ENCODE measurements at regions not wholly inside any gene's neighbourhood (a gene's known extent, or its start where the extent isn't known, plus 50 kb on each side); places are given as distances from the start of the nearest gene placed in this dataset.

DNA sequence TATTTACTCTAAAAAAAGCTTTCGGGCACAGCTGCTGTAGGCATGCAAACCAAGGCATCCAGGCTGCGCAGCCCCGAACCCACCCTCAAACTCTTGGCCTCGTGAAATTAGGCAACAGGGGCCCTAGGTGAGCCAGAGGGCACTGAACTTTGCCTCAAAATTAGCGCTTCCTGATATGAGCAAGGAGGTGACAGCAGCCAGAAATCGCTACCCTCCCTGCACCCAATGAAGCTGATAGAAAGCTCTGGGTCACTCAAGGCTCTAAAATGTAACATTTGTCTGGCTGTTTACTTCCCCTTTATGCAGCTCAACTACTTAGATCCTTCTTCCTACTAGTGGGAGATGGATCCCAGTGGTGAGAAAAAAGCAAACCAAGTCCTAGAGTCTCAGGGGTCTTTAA lies 61.8 kb downstream of the PITPNM2 start:
- H2BK120ac ChIP-seq (replicated peaks; ENCODE audit: low read depth, low read length): no peak overlapping the region
- 0 out of 2 replicates have a peak, but pooled peaks cover 2% of the 10 kb centered on the region for H3K79me1 ChIP-seq (ENCODE audit: low read depth, low read length)
- H3K9ac ChIP-seq (replicated peaks in 1 of 4; ENCODE audit: extremely low read depth in 1 of 4, low read depth in 3 of 4, low read length in 3 of 4): no peak overlapping the region
- H3K27ac ChIP-seq (ENCODE audit: low read depth, low read length): no peak overlapping the region
- no peaks in the 10 kb centered on the region for H4K20me1 ChIP-seq (replicated peaks in 1 of 2; ENCODE audit: control insufficient read depth in 1 of 2, insufficient read depth in 2 of 2, low read length in 2 of 2)
- no peak overlapping the region for H4K91ac ChIP-seq (replicated peaks; ENCODE audit: insufficient read length, low read length)
- ChIA-PET POLR2A (ENCODE audit: partially characterized antibody) (interaction anchor here (1.1 kb wide), 1 partner anchor 144 kb away, joined by 3 read pairs; the partner anchor contains the start of genes MPHOSPH9 and MTRFR), CTCF (ENCODE audit: partially characterized antibody) (interaction anchor here (0.9 to 3.4 kb wide), 6 partner anchors 14 to 29 kb away, joined by 3 to 9 read pairs (median 3); no protein-coding TSS in a partner anchor)
- no peak overlapping the region for H3K4me2 ChIP-seq (ENCODE audit: insufficient read depth in 1 of 2, low read depth in 2 of 2, low read length in 2 of 2)
- DNase-seq (ENCODE audit: low read depth in 1 of 2, low spot score in 2 of 2): no peak
- no peak overlapping the region for H3K18ac ChIP-seq (ENCODE audit: extremely low read depth, low read length)
- no peak overlapping the region for H2BK12ac ChIP-seq (ENCODE audit: low read depth, low read length)
- H2BK20ac ChIP-seq (ENCODE audit: low read length): no peak overlapping the region
- no peaks in the 10 kb centered on the region for H3K27me3 ChIP-seq (replicated peaks in 1 of 4; ENCODE audit: control insufficient read depth in 3 of 4, extremely low read depth in 1 of 4, insufficient read depth in 3 of 4, low read length in 3 of 4)
- H3K79me2 ChIP-seq (ENCODE audit: control insufficient read depth in 1 of 2, insufficient read depth in 2 of 2, low read length in 2 of 2): no peaks in the 10 kb centered on the region
- H3K23me2 ChIP-seq (ENCODE audit: low read depth, low read length): no peaks in the 10 kb centered on the region
- no peak overlapping the region for H4K8ac ChIP-seq (ENCODE audit: extremely low read depth, insufficient read depth, low read length)
- H3K4me3 ChIP-seq (ENCODE audit: extremely low read depth in 1 of 4, insufficient read depth in 2 of 4, low read depth in 3 of 4, low read length in 4 of 4): no peak overlapping the region
- no peak overlapping the region for H2AFZ ChIP-seq (ENCODE audit: low read length)
- no peaks in the 10 kb centered on the region for H3K9me3 ChIP-seq (ENCODE audit: insufficient read depth in 2 of 2, low read depth in 1 of 2, low read length in 1 of 2)
- H4K5ac ChIP-seq (ENCODE audit: insufficient read length, low read depth, low read length): no peak overlapping the region
- no peak overlapping the region for H3K56ac ChIP-seq (replicated peaks; ENCODE audit: insufficient read length, low read depth, low read length)
- H3K36me3 ChIP-seq (ENCODE audit: control insufficient read depth in 2 of 4, insufficient read depth in 4 of 4, low read length in 3 of 4): no peaks in the 10 kb centered on the region
- H3K23ac ChIP-seq (ENCODE audit: insufficient read length): no peak overlapping the region
- WGBS, 2 experiments (ENCODE audit: extremely low coverage in 1 of 2, insufficient coverage in 1 of 2, insufficient read length in 1 of 2, insufficient replicate concordance in 2 of 2, low coverage in 1 of 2, low lambda C conversion rate in 2 of 2, missing lambda C conversion rate in 1 of 2): 91% methylated on average over 6 of the region's 6 CpGs; no CpG with 5 or more reads in 1 of the 2 experiments
- no peak overlapping the region for H3K14ac ChIP-seq (ENCODE audit: insufficient read length)
- no peak for FAIRE-seq
- no peak overlapping the region for H3K4ac ChIP-seq (replicated peaks; ENCODE audit: insufficient read length, low read depth, low read length)
- no peak overlapping the region for H2AK5ac ChIP-seq (ENCODE audit: low read depth, low read length)
- H2BK5ac ChIP-seq (ENCODE audit: low read depth, low read length): no peak overlapping the region
- no peak overlapping the region for H2BK15ac ChIP-seq (ENCODE audit: low read length)
- H3K4me1 ChIP-seq (replicated peaks in 1 of 4; ENCODE audit: control insufficient read depth in 3 of 4, insufficient read depth in 4 of 4, low read length in 3 of 4): peaks cover 0 to 3% (median 1%) of the 10 kb centered on the region in 4 experiments; a peak in 1 of 7 replicates
- TF ChIP-seq SIRT6 (IDR thresholded peaks at IDR 0.05; ENCODE audit: low read length) (no peak), SP1 (IDR thresholded peaks at IDR 0.05; ENCODE audit: low read depth, low read length) (no peak)
